ENCODE measurements at regions not wholly inside any gene's neighbourhood (a gene's known extent, or its start where the extent isn't known, plus 50 kb on each side); places are given as distances from the start of the nearest gene placed in this dataset.

DNA sequence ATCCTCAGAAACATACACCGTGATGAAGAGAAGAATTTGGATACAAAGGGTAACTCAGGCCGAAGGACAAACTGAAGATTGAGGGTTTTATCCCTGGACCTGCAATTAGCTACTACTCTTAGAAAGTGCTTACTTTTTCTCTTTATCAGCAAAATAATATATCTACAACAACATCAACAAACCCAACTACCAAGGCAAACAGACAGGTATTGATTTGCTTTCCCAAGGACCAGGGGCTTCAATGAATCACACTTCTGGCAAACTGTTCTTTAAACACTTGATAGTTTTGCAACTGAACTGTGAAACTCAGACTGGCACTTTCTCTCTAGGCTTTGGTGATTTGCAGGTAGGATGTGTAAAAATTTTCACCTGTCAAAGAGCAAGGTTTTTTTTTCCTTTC, 247.5 kb downstream of the SEC23A start:
- Histone ChIP-seq H3K9me3 (ENCODE audit: control insufficient read depth, insufficient read depth, low read length) (no peaks in the 10 kb centered on the region), H3K27me3 (ENCODE audit: control insufficient read depth, insufficient read depth, low read length) (no peaks in the 10 kb centered on the region), H3K27ac (ENCODE audit: low read depth, low read length) (no peak overlapping the region), H3K4me3 (ENCODE audit: low read depth, low read length) (no peak overlapping the region)
- no peak for DNase-seq (ENCODE audit: low read depth, low spot score)
- ChIA-PET CTCF (interaction anchor here (1.7 kb wide), 1 partner anchor 12 kb away, joined by 9 read pairs; no protein-coding TSS in a partner anchor), POLR2A (no interaction called here)
- TF ChIP-seq, protein P1, sequence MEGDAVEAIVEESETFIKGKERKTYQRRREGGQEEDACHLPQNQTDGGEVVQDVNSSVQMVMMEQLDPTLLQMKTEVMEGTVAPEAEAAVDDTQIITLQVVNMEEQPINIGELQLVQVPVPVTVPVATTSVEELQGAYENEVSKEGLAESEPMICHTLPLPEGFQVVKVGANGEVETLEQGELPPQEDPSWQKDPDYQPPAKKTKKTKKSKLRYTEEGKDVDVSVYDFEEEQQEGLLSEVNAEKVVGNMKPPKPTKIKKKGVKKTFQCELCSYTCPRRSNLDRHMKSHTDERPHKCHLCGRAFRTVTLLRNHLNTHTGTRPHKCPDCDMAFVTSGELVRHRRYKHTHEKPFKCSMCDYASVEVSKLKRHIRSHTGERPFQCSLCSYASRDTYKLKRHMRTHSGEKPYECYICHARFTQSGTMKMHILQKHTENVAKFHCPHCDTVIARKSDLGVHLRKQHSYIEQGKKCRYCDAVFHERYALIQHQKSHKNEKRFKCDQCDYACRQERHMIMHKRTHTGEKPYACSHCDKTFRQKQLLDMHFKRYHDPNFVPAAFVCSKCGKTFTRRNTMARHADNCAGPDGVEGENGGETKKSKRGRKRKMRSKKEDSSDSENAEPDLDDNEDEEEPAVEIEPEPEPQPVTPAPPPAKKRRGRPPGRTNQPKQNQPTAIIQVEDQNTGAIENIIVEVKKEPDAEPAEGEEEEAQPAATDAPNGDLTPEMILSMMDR (IDR thresholded peaks at IDR 0.05; ENCODE audit: low read depth, low read length): no peak

DNA sequence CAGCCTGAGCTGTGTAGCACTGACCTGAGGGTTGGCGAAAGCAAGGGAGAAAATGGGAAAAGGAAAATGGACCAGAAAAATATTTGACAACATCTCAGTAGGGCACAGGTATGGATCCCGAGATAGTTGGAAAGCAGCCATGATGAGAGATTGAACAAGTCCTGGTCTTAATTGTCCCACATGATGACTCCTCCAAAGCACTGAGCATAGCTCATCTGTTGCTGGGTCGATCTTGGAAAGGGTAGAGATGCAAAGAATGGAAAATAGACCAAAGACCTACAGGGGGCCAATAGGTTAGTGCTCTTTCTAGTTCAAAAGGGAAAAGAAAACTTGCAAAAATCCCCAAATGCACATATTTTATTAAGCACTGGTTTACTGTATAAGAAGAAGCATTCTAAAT, 251.9 kb downstream of the SEC23A start:
- no peak overlapping the region for H3K4me3 ChIP-seq (ENCODE audit: low read depth, low read length)
- ChIA-PET CTCF (interaction anchor here (2.0 kb wide), 1 partner anchor 16 kb away, joined by 9 read pairs; no protein-coding TSS in a partner anchor), POLR2A (no interaction called here)
- TF ChIP-seq, protein P1 (IDR thresholded peaks at IDR 0.05; ENCODE audit: low read depth, low read length): no peak
- no peak overlapping the region for H3K27ac ChIP-seq (ENCODE audit: low read depth, low read length)
- no peaks in the 10 kb centered on the region for H3K27me3 ChIP-seq (ENCODE audit: control insufficient read depth, insufficient read depth, low read length)
- DNase-seq (ENCODE audit: low read depth, low spot score): no peak
- no peaks in the 10 kb centered on the region for H3K9me3 ChIP-seq (ENCODE audit: control insufficient read depth, insufficient read depth, low read length)

DNA sequence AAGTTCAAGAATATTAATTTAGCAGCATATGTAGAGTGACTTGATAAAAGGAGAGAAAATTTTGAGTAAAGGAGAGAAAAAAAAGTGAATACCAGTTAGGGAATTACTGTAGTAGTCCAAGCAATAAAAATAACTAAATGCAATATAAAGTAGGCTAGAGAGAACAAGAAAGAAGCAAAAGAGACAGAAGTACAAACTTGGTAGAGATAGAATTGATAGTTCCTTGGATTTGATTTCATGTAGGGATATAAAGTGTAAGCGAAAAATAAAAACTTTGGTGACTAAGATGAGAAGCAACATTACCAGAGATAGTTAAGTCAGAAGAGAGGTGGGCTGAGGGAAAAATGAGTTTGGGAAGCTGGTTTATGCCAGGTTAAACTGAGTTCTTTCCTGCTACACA, 252.4 kb downstream of the SEC23A start:
- no peak overlapping the region for H3K27ac ChIP-seq (ENCODE audit: low read depth, low read length)
- ChIA-PET CTCF (interaction anchor here (2.0 kb wide), 1 partner anchor 17 kb away, joined by 9 read pairs; no protein-coding TSS in a partner anchor), POLR2A (no interaction called here)
- no peak overlapping the region for H3K4me3 ChIP-seq (ENCODE audit: low read depth, low read length)
- no peak for DNase-seq (ENCODE audit: low read depth, low spot score)
- no peaks in the 10 kb centered on the region for H3K9me3 ChIP-seq (ENCODE audit: control insufficient read depth, insufficient read depth, low read length)
- no peaks in the 10 kb centered on the region for H3K27me3 ChIP-seq (ENCODE audit: control insufficient read depth, insufficient read depth, low read length)
- TF ChIP-seq, protein P1 (IDR thresholded peaks at IDR 0.05; ENCODE audit: low read depth, low read length): no peak

DNA sequence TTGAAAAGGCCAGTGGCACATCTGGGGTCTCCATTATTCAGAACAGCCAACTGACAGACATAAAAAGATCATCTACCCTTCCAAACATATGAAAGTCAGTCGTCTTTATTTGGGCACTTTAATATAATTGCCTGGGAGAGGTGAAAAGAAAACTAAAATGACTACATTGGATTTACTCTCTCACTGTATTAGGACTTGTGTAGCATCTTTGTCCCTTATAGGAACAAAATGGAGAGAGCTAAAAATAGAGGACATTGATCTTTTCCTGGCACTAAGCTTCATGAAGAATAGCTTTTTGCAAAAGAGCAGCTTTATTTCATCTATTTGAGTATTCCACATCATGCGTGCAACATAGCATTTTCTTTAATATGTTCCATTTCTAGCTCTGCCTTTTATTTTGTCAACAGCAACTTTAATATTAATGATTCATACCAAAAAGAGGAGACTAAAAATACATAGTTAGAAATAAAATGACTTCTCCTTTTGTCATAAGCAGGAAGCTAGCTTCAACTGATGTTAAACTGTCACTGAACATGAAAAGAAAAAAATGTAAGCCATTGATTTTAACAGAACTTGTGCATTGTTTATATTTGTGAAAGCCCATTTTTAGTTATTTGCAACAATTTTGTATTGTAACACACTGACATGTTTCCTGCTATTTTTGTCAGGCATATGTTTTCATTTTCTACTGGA, 254.6 kb downstream of the SEC23A start:
- Histone ChIP-seq H3K27ac (ENCODE audit: low read depth, low read length) (no peak overlapping the region), H3K9me3 (ENCODE audit: control insufficient read depth, insufficient read depth, low read length) (no peaks in the 10 kb centered on the region), H3K4me3 (ENCODE audit: low read depth, low read length) (no peak overlapping the region), H3K27me3 (ENCODE audit: control insufficient read depth, insufficient read depth, low read length) (no peaks in the 10 kb centered on the region)
- ChIA-PET CTCF (no interaction called here), POLR2A (no interaction called here)
- DNase-seq (ENCODE audit: low read depth, low spot score): no peak
- TF ChIP-seq, protein P1 (IDR thresholded peaks at IDR 0.05; ENCODE audit: low read depth, low read length): no peak

DNA sequence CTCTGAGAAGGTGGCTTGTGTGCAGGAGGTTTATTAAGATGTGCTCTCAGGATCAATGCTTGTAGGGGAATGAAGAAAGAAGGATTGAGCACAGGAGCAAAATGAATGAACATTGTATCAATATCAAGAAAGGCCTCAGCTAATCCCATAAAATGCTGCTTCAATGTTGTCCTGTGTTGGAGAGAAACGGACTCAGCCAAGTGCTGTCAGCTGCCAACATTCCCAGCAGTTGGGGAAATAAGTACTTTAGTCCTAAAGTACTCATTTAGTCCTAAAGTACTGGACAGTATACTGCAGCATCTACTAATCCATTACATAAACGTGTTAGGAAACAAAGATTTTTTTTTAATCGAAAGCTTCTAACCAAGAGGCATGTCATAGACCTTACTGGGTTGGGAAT, 255.9 kb downstream of the SEC23A start:
- ChIA-PET POLR2A (no interaction called here), CTCF (no interaction called here)
- TF ChIP-seq, protein P1 (IDR thresholded peaks at IDR 0.05; ENCODE audit: low read depth, low read length): no peak
- no peak overlapping the region for H3K27ac ChIP-seq (ENCODE audit: low read depth, low read length)
- H3K4me3 ChIP-seq (ENCODE audit: low read depth, low read length): no peak overlapping the region
- no peaks in the 10 kb centered on the region for H3K27me3 ChIP-seq (ENCODE audit: control insufficient read depth, insufficient read depth, low read length)
- no peaks in the 10 kb centered on the region for H3K9me3 ChIP-seq (ENCODE audit: control insufficient read depth, insufficient read depth, low read length)
- DNase-seq (ENCODE audit: low read depth, low spot score): no peak
